Calu3 (cell line): ENCODE measurements at regions not wholly inside any gene's neighbourhood (a gene's known extent, or its start where the extent isn't known, plus 50 kb on each side); places are given as distances from the start of the nearest gene placed in this dataset.

ENCODE experiments used
- BruUV-seq: library from RNA; stranded (reverse); fragments of 400-500 nt; replicated peaks from 2 replicates; lab custom pipeline; 2021; lab: Mats Ljungman, UMichigan
- CTCF ChIA-PET: fragments of 300-600 bp; sonication (Branson Sonifier 250); formaldehyde crosslinking; loops from one replicate; lab custom pipeline; 2022; ENCODE audit warnings: antibody characterized with exemption; lab: Charles Lee
- DNase-seq: peaks from one replicate; pipeline ENCODE4 v3.0.0; 2022
- H3K27ac Mint-ChIP-seq: one replicate; pipeline ENCODE4 v1.8.0; 2022; ENCODE audit warnings: mixed read lengths; ENCODE audit not compliant: unreplicated experiment
- H3K27me3 Mint-ChIP-seq: one replicate; pipeline ENCODE4 v1.8.0; 2022; ENCODE audit warnings: mixed read lengths; ENCODE audit not compliant: unreplicated experiment
- H3K36me3 Mint-ChIP-seq: one replicate; pipeline ENCODE4 v1.8.0; 2022; ENCODE audit warnings: mild to moderate bottlenecking, moderate library complexity, mixed read lengths; ENCODE audit not compliant: insufficient read depth, unreplicated experiment
- H3K4me1 Mint-ChIP-seq: one replicate; pipeline ENCODE4 v1.8.0; 2022; ENCODE audit warnings: mild to moderate bottlenecking, low read depth, mixed read lengths; ENCODE audit not compliant: unreplicated experiment
- H3K4me3 Mint-ChIP-seq: one replicate; pipeline ENCODE4 v1.8.0; 2022; ENCODE audit warnings: mild to moderate bottlenecking, low read depth, moderate library complexity, mixed read lengths; ENCODE audit not compliant: unreplicated experiment
- H3K9me3 Mint-ChIP-seq: one replicate; pipeline ENCODE4 v1.8.0; 2022; ENCODE audit warnings: low read depth, mixed read lengths; ENCODE audit not compliant: unreplicated experiment
- CTCF ChIP-seq: fragments of 200-600 bp; IDR thresholded peaks from one replicate; pipeline ENCODE4 v1.8.0; 2022; ENCODE audit warnings: antibody characterized with exemption; ENCODE audit not compliant: unreplicated experiment
- intact Hi-C: fragments of 100-400 bp; cut with micrococcal nuclease; formaldehyde crosslinking; loops from one replicate; pipeline ENCODE4 v1.10.0; 2022; ENCODE audit not compliant: unreplicated experiment

- CTCF ChIA-PET: no interaction called here
- TF ChIP-seq CTCF: no peak
- peaks cover 4% of the 10 kb centered on the region for H3K9me3 Mint-ChIP-seq
- no TSS peak for BruUV-seq
- no peak for DNase-seq
- H3K27ac Mint-ChIP-seq: no peak overlapping the region
- H3K4me1 Mint-ChIP-seq: peaks cover 44% of the 10 kb centered on the region
- peaks cover 10% of the 10 kb centered on the region for H3K36me3 Mint-ChIP-seq
- no peak overlapping the region for H3K4me3 Mint-ChIP-seq
- no peaks in the 10 kb centered on the region for H3K27me3 Mint-ChIP-seq
- intact Hi-C loops: no loop called here
Observed at GRCh38 chr1:29983321-29983720, 740.1 kb downstream of the MATN1 start.

GRCh38 chr1:29981586-29982239 is 741.7 kb downstream of the MATN1 start:
- H3K27me3 Mint-ChIP-seq: no peaks in the 10 kb centered on the region
- H3K9me3 Mint-ChIP-seq: peaks cover 9% of the 10 kb centered on the region
- BruUV-seq: no TSS peak
- no peak overlapping the region for H3K4me3 Mint-ChIP-seq
- no peak overlapping the region for H3K27ac Mint-ChIP-seq
- DNase-seq: no peak
- intact Hi-C loops: no loop called here
- peaks cover 10% of the 10 kb centered on the region for H3K36me3 Mint-ChIP-seq
- TF ChIP-seq CTCF: no peak
- H3K4me1 Mint-ChIP-seq: peaks cover 42% of the 10 kb centered on the region
- CTCF ChIA-PET: no interaction called here

GRCh38 chr1:29977550-29977949 is 741.2 kb downstream of the PTPRU start:
- Mint-ChIP-seq H3K9me3 (peaks cover 7% of the 10 kb centered on the region), H3K27me3 (no peaks in the 10 kb centered on the region), H3K27ac (no peak overlapping the region), H3K4me1 (peaks cover 33% of the 10 kb centered on the region), H3K4me3 (no peak overlapping the region), H3K36me3 (no peaks in the 10 kb centered on the region)
- no peak for TF ChIP-seq CTCF
- no peak for DNase-seq
- CTCF ChIA-PET: no interaction called here
- no TSS peak for BruUV-seq
- intact Hi-C loops: loop anchor here (10.0 kb wide), 1 partner anchor 107 kb away; no protein-coding TSS in a partner anchor

GRCh38 chr1:29975036-29975694 is 738.8 kb downstream of the PTPRU start:
- CTCF ChIA-PET: no interaction called here
- Mint-ChIP-seq H3K36me3 (no peaks in the 10 kb centered on the region), H3K4me1 (peaks cover 46% of the 10 kb centered on the region), H3K27me3 (peaks cover 16% of the 10 kb centered on the region), H3K27ac (peak overlapping the region; percentile 86), H3K4me3 (no peak overlapping the region), H3K9me3 (peaks cover 4% of the 10 kb centered on the region)
- BruUV-seq: no TSS peak
- no peak for TF ChIP-seq CTCF
- intact Hi-C loops: loop anchor here (10.0 kb wide), 1 partner anchor 110 kb away; no protein-coding TSS in a partner anchor
- DNase-seq: peak; percentile 53
